ENCODE measurements at regions not wholly inside any gene's neighbourhood (a gene's known extent, or its start where the extent isn't known, plus 50 kb on each side); places are given as distances from the start of the nearest gene placed in this dataset.

DNA sequence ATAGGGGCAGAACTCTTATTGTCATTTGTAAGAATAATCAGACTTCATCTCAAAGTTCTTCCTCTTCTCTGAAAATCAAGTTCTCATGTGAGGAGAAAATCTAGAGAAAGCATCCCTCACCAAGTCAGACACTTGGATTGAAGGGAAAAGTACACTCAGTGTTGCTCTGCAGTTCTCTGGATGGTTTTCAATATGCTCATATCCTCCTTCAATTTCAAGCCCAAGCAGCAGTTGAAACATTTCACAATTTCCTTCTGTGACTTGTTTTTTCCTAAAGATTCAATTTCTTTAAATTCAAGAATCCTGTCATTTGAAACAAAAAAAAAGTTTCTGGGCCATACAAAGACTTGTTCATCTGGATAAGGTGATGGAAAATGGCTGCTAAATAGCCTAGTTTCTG is 140.2 kb upstream of the AHI1 start:
- Histone ChIP-seq H3K4me3 (ENCODE audit: low read length in 2 of 2) (no peak overlapping the region), H3K36me3 (ENCODE audit: control insufficient read depth in 2 of 2, insufficient read depth in 2 of 2, low read length in 1 of 2) (no peaks in the 10 kb centered on the region), H3K9me3 (ENCODE audit: control insufficient read depth in 2 of 2, insufficient read depth in 1 of 2, low read length in 1 of 2) (no peaks in the 10 kb centered on the region), H3K27ac (ENCODE audit: low read depth in 1 of 2, low read length in 1 of 2) (no peak overlapping the region), H3K4me1 (ENCODE audit: control insufficient read depth in 2 of 2, insufficient read depth in 2 of 2, low read length in 2 of 2) (no peaks in the 10 kb centered on the region), H3K27me3 (ENCODE audit: control insufficient read depth in 2 of 2, insufficient read depth in 1 of 2, low read length in 1 of 2) (no peaks in the 10 kb centered on the region)
- DNase-seq (ENCODE audit: low read depth in 6 of 9, low spot score in 9 of 9), result no peak

DNA sequence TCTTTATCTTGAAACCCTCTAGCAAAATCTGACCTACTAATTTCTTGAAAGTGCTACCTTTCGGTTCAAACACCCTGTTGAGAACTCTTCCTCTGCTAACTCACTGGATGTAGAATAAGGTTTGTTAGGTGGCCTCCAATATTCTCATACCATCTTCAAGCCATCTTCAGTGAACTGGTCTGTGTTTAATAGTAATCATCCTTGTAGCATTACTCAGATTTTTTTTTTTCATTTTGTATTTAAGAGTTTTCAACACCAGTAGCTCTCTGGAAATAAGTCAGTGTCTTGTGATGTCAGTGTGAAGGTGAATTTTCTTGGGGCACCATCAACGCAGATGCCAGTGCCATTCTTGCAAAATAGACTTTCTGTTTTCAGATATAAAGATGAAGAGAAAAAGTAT is 140.6 kb upstream of the AHI1 start:
- Histone ChIP-seq H3K9me3 (ENCODE audit: control insufficient read depth in 2 of 2, insufficient read depth in 1 of 2, low read length in 1 of 2) (no peaks in the 10 kb centered on the region), H3K27ac (ENCODE audit: low read depth in 1 of 2, low read length in 1 of 2) (no peak overlapping the region)

GRCh38 chr6:135640048-135640447 is 142.5 kb upstream of the AHI1 start:
- WGBS, result 98% methylated on average over 2 of the region's 2 CpGs
- no peak for DNase-seq (ENCODE audit: low read depth in 6 of 9, low spot score in 9 of 9)
- Histone ChIP-seq H3K4me3 (ENCODE audit: low read length in 2 of 2) (no peak overlapping the region), H3K27me3 (ENCODE audit: control insufficient read depth in 2 of 2, insufficient read depth in 1 of 2, low read length in 1 of 2) (no peaks in the 10 kb centered on the region), H3K36me3 (ENCODE audit: control insufficient read depth in 2 of 2, insufficient read depth in 2 of 2, low read length in 1 of 2) (no peaks in the 10 kb centered on the region), H3K27ac (ENCODE audit: low read depth in 1 of 2, low read length in 1 of 2) (no peak overlapping the region), H3K9me3 (ENCODE audit: control insufficient read depth in 2 of 2, insufficient read depth in 1 of 2, low read length in 1 of 2) (no peaks in the 10 kb centered on the region), H3K4me1 (ENCODE audit: control insufficient read depth in 2 of 2, insufficient read depth in 2 of 2, low read length in 2 of 2) (no peaks in the 10 kb centered on the region)

More for the DNA sequence above, 140.6 kb upstream of the AHI1 start:
- Histone ChIP-seq H3K27me3 (ENCODE audit: control insufficient read depth in 2 of 2, insufficient read depth in 1 of 2, low read length in 1 of 2) (no peaks in the 10 kb centered on the region), H3K36me3 (ENCODE audit: control insufficient read depth in 2 of 2, insufficient read depth in 2 of 2, low read length in 1 of 2) (no peaks in the 10 kb centered on the region), H3K4me1 (ENCODE audit: control insufficient read depth in 2 of 2, insufficient read depth in 2 of 2, low read length in 2 of 2) (no peaks in the 10 kb centered on the region), H3K4me3 (ENCODE audit: low read length in 2 of 2) (no peak overlapping the region)
- DNase-seq (ENCODE audit: low read depth in 6 of 9, low spot score in 9 of 9), result no peak
- WGBS, result 99% methylated on average over 2 of the region's 2 CpGs

DNA sequence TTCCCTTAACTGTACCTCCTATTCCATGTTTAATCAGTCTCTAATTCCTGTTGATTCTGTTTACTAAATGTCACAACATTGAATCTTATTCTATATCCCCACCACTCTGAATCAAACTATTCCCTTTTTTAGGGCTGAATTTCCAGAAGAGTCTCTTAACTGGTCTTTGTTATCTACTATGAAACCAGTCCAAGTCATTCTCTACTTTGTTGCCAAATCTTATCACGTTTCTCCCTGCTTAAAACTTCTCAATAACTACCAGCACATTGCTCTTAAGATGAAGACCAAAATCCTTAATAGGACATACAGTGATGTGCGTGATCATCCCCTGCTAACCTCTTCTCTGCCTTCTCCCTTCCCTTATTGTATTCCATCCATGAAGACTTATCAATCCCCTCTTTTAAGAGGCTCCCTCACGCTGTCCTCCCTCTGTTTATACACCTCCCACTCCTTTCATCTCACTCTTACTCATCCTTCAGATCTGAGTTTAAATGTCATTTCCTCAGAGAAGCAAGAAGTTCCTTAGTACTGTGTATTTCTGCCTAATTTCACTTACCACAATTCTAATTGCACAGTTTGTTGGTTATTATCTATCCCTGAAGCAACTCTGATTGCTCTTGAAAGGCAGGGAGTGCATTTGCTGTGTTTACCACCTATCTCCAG is 143.0 kb upstream of the AHI1 start:
- Histone ChIP-seq H3K4me1 (ENCODE audit: control insufficient read depth in 2 of 2, insufficient read depth in 2 of 2, low read length in 2 of 2) (no peaks in the 10 kb centered on the region), H3K4me3 (ENCODE audit: low read length in 2 of 2) (no peak overlapping the region), H3K36me3 (ENCODE audit: control insufficient read depth in 2 of 2, insufficient read depth in 2 of 2, low read length in 1 of 2) (no peaks in the 10 kb centered on the region), H3K27me3 (ENCODE audit: control insufficient read depth in 2 of 2, insufficient read depth in 1 of 2, low read length in 1 of 2) (no peaks in the 10 kb centered on the region), H3K27ac (ENCODE audit: low read depth in 1 of 2, low read length in 1 of 2) (no peak overlapping the region), H3K9me3 (ENCODE audit: control insufficient read depth in 2 of 2, insufficient read depth in 1 of 2, low read length in 1 of 2) (no peaks in the 10 kb centered on the region)
- DNase-seq (ENCODE audit: low read depth in 6 of 9, low spot score in 9 of 9), result no peak
- 81% methylated on average over 3 of the region's 3 CpGs for WGBS

DNA sequence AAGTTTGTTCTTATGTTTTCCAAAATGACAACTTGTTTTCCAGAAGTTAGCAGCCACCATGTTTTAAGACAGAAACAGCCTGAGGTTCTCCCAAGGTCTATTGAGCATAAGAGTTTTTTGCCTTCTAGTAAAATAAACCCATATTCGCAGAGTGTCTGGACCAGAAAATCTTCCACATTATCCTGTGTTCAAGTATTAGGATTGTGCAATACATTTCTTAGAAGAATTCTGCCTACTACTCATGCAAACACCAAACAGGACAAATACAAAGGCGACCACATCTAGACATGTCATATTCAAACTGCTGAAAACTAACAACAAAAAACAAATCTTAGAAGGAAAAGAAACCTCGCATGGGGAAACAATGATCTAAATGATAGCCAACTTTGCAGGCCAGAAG is 145.4 kb upstream of the AHI1 start:
- H3K27ac ChIP-seq (ENCODE audit: low read depth in 1 of 2, low read length in 1 of 2), result no peak overlapping the region
- no peaks in the 10 kb centered on the region for H3K27me3 ChIP-seq (ENCODE audit: control insufficient read depth in 2 of 2, insufficient read depth in 1 of 2, low read length in 1 of 2)
- H3K4me1 ChIP-seq (ENCODE audit: control insufficient read depth in 2 of 2, insufficient read depth in 2 of 2, low read length in 2 of 2), result no peaks in the 10 kb centered on the region
- no peaks in the 10 kb centered on the region for H3K9me3 ChIP-seq (ENCODE audit: control insufficient read depth in 2 of 2, insufficient read depth in 1 of 2, low read length in 1 of 2)
- 95% methylated on average over 3 of the region's 3 CpGs for WGBS
- DNase-seq (ENCODE audit: low read depth in 6 of 9, low spot score in 9 of 9), result no peak
- no peaks in the 10 kb centered on the region for H3K36me3 ChIP-seq (ENCODE audit: control insufficient read depth in 2 of 2, insufficient read depth in 2 of 2, low read length in 1 of 2)
- no peak overlapping the region for H3K4me3 ChIP-seq (ENCODE audit: low read length in 2 of 2)

GRCh38 chr6:135644394-135644793 is 146.9 kb upstream of the AHI1 start:
- H3K9me3 ChIP-seq (ENCODE audit: control insufficient read depth in 2 of 2, insufficient read depth in 1 of 2, low read length in 1 of 2), result peaks cover 0 to 4% of the 10 kb centered on the region in 2 donors
- WGBS, result 80% methylated on average over 3 of the region's 3 CpGs
- DNase-seq (ENCODE audit: low read depth in 6 of 9, low spot score in 9 of 9), result no peak
- no peaks in the 10 kb centered on the region for H3K27me3 ChIP-seq (ENCODE audit: control insufficient read depth in 2 of 2, insufficient read depth in 1 of 2, low read length in 1 of 2)
- H3K27ac ChIP-seq (ENCODE audit: low read depth in 1 of 2, low read length in 1 of 2), result no peak overlapping the region
- H3K4me3 ChIP-seq (ENCODE audit: low read length in 2 of 2), result no peak overlapping the region
- H3K4me1 ChIP-seq (ENCODE audit: control insufficient read depth in 2 of 2, insufficient read depth in 2 of 2, low read length in 2 of 2), result no peaks in the 10 kb centered on the region
- H3K36me3 ChIP-seq (ENCODE audit: control insufficient read depth in 2 of 2, insufficient read depth in 2 of 2, low read length in 1 of 2), result no peaks in the 10 kb centered on the region

DNA sequence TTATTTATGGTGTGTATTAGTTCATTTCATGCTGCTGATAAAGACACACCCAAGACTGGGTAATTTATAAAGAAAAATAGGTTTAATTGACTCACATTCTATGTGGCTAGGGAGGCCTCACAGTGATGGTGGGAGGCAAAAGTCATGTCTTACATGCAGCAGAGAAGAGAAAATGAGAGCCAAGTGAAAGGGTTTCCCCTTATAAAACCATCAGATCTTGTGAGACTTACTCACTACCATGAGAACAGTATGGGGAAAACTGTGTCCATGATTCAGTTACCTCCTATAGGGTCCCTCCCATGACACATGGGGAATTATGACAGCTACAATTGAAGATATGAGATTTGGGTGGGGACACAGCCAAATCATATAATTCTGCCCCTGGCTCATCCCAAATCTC is 150.0 kb upstream of the AHI1 start:
- Histone ChIP-seq H3K4me1 (ENCODE audit: control insufficient read depth in 2 of 2, insufficient read depth in 2 of 2, low read length in 2 of 2) (no peaks in the 10 kb centered on the region), H3K9me3 (ENCODE audit: control insufficient read depth in 2 of 2, insufficient read depth in 1 of 2, low read length in 1 of 2) (peaks cover 0 to 9% of the 10 kb centered on the region in 2 donors), H3K27ac (ENCODE audit: low read depth in 1 of 2, low read length in 1 of 2) (no peak overlapping the region), H3K36me3 (ENCODE audit: control insufficient read depth in 2 of 2, insufficient read depth in 2 of 2, low read length in 1 of 2) (no peaks in the 10 kb centered on the region), H3K4me3 (ENCODE audit: low read length in 2 of 2) (no peak overlapping the region), H3K27me3 (ENCODE audit: control insufficient read depth in 2 of 2, insufficient read depth in 1 of 2, low read length in 1 of 2) (no peaks in the 10 kb centered on the region)
- DNase-seq (ENCODE audit: low read depth in 6 of 9, low spot score in 9 of 9), result no peak

DNA sequence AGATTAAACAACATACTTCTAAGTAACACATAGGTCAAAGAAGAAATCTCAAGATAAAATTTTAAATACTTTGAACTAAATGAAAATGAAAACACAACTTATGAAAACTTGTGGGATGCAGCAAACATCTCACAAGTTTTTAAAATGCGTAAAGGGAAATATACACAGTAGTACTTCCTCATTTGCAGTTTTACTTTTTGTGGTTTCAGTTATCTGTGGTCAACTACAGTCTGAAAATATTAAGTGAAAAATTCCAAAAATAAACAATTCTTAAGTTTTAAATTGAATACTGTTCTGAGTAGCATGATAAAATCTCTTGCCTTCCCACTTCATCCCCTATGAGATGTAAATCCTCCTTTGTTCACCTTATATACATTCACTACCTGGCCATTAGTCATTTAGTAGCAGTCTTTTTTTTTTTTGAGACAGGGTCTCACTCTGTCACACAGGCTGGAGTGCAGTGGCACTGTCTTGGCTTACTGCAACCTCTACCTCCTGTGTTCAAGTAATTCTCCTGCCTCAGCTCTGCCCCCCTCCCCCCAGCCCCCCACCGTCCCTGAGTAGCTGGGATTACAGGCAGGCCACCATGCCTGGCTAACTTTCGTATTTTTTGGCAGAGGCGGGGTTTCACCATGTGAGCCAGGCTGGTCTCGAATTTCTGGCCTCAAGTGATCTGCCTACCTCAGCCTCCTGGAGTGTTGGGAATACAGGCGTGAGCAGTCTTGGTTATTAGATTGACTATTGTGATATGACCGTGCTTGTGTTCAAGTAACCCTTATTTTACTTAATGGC is 154.6 kb upstream of the AHI1 start:
- Histone ChIP-seq H3K9me3 (ENCODE audit: control insufficient read depth in 2 of 2, insufficient read depth in 1 of 2, low read length in 1 of 2) (peaks cover 0 to 9% of the 10 kb centered on the region in 2 donors), H3K27me3 (ENCODE audit: control insufficient read depth in 2 of 2, insufficient read depth in 1 of 2, low read length in 1 of 2) (no peaks in the 10 kb centered on the region), H3K27ac (ENCODE audit: low read depth in 1 of 2, low read length in 1 of 2) (no peak overlapping the region), H3K4me1 (ENCODE audit: control insufficient read depth in 2 of 2, insufficient read depth in 2 of 2, low read length in 2 of 2) (no peaks in the 10 kb centered on the region), H3K4me3 (ENCODE audit: low read length in 2 of 2) (no peak overlapping the region), H3K36me3 (ENCODE audit: control insufficient read depth in 2 of 2, insufficient read depth in 2 of 2, low read length in 1 of 2) (no peaks in the 10 kb centered on the region)
- 64% methylated on average over 7 of the region's 7 CpGs for WGBS
- no peak for DNase-seq (ENCODE audit: low read depth in 6 of 9, low spot score in 9 of 9)

- no peak overlapping the region for H3K4me3 ChIP-seq (ENCODE audit: low read length in 2 of 2)
- H3K27me3 ChIP-seq (ENCODE audit: control insufficient read depth in 2 of 2, insufficient read depth in 1 of 2, low read length in 1 of 2), result no peaks in the 10 kb centered on the region
- DNase-seq (ENCODE audit: low read depth in 6 of 9, low spot score in 9 of 9), result no peak
- H3K36me3 ChIP-seq (ENCODE audit: control insufficient read depth in 2 of 2, insufficient read depth in 2 of 2, low read length in 1 of 2), result no peaks in the 10 kb centered on the region
- peaks cover 0 to 6% of the 10 kb centered on the region in 2 donors for H3K9me3 ChIP-seq (ENCODE audit: control insufficient read depth in 2 of 2, insufficient read depth in 1 of 2, low read length in 1 of 2)
- H3K4me1 ChIP-seq (ENCODE audit: control insufficient read depth in 2 of 2, insufficient read depth in 2 of 2, low read length in 2 of 2), result no peaks in the 10 kb centered on the region
- H3K27ac ChIP-seq (ENCODE audit: low read depth in 1 of 2, low read length in 1 of 2), result no peak overlapping the region
Measured at GRCh38 chr6:135655055-135655454, 157.5 kb upstream of the AHI1 start.
